ENCODE measurements at regions not wholly inside any gene's neighbourhood (a gene's known extent, or its start where the extent isn't known, plus 50 kb on each side); places are given as distances from the start of the nearest gene placed in this dataset.

GRCh38 chrX:9249051-9249846 lies 215.3 kb upstream of the FAM9B start:
- TF ChIP-seq CTCF (IDR thresholded peaks at IDR 0.05) (no peak), POLR2A (IDR thresholded peaks at IDR 0.05) (no peak)

All from body of pancreas (tissue), 4 donors.